ENCODE measurements at regions not wholly inside any gene's neighbourhood (a gene's known extent, or its start where the extent isn't known, plus 50 kb on each side); places are given as distances from the start of the nearest gene placed in this dataset.

DNA sequence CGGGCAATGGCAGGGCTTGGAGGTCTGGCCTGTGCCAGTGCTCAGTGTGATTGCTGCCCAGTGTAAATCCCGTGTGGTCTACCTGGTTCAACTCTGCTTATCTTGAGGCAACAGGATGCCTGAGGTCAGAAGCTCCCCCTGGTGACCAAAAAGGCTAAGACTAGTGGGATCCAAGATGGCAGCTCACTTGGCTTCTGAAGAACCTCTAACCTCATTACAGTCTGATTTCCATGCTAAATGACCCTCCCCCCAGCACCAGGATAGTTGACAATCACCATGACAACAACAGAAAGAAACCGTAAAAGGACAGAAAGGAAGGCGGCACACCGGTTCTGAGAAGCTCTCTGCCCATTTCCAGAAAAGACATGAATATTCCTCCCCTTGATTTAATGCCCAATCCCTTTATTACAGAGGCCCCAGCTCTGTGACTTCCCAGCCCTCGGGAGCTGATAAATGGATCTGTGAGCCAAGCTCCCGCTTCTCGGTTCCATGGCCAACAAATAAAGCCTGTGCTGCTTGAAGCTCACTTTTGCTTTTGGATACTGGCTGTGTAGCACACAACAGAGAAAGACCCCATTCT is 398.4 kb downstream of the CTTN start:
- TF ChIP-seq, protein P1, sequence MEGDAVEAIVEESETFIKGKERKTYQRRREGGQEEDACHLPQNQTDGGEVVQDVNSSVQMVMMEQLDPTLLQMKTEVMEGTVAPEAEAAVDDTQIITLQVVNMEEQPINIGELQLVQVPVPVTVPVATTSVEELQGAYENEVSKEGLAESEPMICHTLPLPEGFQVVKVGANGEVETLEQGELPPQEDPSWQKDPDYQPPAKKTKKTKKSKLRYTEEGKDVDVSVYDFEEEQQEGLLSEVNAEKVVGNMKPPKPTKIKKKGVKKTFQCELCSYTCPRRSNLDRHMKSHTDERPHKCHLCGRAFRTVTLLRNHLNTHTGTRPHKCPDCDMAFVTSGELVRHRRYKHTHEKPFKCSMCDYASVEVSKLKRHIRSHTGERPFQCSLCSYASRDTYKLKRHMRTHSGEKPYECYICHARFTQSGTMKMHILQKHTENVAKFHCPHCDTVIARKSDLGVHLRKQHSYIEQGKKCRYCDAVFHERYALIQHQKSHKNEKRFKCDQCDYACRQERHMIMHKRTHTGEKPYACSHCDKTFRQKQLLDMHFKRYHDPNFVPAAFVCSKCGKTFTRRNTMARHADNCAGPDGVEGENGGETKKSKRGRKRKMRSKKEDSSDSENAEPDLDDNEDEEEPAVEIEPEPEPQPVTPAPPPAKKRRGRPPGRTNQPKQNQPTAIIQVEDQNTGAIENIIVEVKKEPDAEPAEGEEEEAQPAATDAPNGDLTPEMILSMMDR (IDR thresholded peaks at IDR 0.05; ENCODE audit: poor library complexity, severe bottlenecking) = no peak
- no peak for TF ChIP-seq EP300 (conservative IDR thresholded peaks at IDR 0.05; ENCODE audit: poor library complexity, severe bottlenecking)
